Stimulated activated CD8-positive, alpha-beta memory T cell treated with anti-CD3 and anti-CD28 coated beads, Interleukin-15, amount 100 ng/mL, for 48 hours (primary cell): ENCODE measurements at regions not wholly inside any gene's neighbourhood (a gene's known extent, or its start where the extent isn't known, plus 50 kb on each side); places are given as distances from the start of the nearest gene placed in this dataset.
A peak's percentile ranks its signal among the peaks of the same experiment; 100 is the strongest.
"Not testable (repeated sequence)": the region's sequence is repeated elsewhere in the genome, so short reads cannot be mapped to it uniquely, and the experiment has no call there.

Experiments used
- DNase-seq, 2 donors: peaks; one replicate each; pipeline ENCODE4 v3.0.0-alpha.2; 2020; ENCODE audit warnings: low read depth in 2 of 2

DNA sequence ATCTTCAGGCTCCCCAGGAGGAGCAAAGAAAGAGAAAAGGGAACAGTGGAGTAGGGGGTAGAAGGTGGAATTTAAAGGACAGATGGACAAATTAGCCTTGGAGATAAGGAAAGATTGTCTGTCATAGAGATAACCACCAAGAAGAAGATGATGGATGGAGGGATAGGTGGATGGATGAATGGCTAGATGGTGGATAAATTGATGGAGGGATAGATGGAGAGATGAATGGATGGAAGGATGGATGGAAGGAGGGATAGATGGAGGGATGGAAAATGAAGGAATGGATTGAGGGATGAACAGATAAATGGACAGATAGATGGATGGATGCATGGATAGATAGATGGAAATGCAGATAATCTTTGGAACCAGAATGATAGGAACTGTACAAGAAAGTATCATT, 102.8 kb downstream of the TNFAIP3 start:
- DNase-seq = no peak

DNA sequence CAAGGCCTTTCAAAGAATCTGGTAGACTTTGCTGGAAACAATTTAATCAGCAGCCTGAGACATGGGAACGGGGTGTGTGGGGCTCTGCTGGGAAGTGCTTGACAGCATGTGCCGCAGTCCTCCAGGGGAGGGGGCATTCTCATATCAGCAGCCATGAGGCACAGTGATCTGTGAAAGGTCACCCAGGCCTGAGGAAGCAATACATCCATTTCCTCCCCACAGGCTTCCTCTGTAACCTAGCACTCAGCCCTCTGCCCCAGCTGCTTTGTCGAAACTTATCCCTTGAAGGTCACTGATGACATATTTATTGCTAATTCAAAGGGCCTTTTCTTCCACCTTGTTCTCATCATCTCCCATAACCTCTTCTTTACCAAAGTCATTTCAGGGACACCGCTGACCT, 103.3 kb downstream of the TNFAIP3 start:
- DNase-seq = peak; percentile 30 to 53

DNA sequence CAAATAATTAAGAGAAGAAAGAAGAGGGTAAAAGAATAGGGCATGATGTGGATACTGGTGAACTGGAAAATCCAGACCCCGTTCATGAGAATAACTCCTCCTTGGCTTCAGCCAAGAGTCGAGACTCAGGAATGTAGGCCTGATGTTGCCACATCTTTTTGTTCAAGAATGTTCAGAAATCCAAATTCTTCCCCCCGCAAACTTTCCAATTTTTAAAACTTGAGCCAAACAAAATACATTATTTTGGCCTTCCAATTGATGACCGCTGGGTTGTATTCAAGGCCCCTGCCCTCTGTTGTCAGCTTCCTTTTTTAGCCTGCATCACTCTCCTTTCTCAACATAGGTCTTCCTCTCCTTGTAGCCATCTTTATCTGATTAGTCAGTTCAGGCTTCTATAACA, 106.1 kb downstream of the TNFAIP3 start:
- no peak for DNase-seq

DNA sequence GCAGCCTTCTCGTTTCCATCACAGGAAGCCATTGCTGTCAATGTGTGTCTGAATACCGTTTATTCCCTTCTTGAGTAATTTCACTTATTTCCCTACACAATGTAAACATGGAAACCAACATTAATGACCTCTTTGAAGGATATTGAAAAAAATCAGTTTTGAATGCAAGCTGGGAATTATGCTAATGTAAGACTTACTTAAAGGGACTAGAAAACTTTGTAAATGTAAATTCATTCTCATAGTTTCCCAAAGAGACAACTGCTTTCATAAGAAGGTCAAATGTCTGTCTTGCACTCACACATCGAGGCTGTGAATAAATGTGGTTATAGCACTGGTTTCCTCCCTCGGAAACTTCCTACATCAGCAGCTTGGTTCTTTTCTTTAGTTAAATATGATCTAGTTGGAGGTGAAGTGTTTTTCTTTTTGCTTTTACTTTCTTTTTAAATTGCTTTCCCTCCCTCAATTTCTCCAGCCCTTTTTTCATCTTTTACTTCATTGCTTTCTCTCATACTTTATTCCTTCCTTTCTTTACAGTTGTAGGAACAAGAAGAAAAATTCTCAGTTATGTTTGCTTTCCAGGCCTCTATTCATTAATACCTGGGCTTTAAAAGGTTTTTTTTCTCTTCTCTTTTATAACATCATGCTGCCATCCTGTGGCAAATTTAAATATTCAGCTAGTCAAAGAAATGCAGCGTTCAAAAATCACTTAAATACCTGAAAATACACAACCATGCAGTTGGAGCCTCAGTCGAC, 108.3 kb downstream of the TNFAIP3 start:
- DNase-seq = no peak

DNA sequence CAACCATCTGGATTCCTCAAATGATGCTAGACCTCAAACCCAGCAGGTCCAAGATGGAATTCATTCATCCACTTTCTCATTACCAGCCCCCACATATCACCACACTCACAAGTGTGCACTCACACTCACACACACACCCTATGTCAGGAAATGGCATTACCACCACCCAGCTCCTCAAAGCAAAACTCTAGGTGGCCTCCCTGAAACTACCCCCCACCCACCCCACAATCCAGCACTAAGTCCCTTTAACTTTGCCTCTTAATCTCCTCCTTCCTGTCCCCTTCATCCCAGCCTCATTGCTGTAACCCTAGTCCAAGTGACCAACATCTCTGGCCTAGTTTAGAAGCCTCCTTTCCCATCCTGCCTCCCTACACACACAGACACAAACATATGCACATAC, 109.4 kb downstream of the TNFAIP3 start:
- DNase-seq = no peak

DNA sequence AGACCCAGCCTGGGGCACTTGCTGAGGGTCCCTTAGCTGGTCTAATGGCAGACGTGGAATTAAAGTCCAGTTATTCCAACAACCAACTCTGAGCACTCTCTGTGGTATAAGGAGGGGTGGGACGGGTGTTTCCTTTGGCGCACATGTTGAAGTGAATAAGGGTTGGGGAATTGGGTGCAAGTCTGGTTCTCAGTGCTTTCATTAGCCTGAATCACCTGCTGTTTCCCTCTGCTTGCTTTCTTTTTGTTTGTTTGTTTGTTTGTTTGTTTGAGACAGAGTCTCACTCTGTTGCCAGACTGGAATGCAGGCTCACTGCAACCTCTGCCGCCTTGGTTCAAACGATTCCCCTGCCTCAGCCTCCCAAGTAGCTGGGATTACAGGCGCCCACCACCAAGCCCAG, 110.1 kb downstream of the TNFAIP3 start:
- DNase-seq = no peak

DNA sequence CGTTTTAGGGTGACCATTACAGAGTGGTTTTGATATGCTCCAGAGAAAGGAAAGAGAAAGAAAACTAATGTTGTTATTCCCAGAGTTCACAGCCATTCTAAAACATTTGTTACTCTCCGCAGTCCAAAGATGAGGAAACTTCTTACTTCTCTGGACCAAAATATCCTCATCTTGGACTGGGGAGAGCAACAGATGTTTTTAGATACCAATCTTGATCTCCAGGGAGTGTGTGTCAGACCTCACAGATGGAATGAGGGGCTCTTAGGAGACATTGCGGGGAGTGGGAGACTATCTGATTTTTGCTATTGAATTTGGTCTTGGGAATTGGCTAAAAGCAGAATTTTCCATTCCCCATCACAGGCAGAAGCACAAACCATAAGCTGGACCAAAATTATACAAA, 110.8 kb downstream of the TNFAIP3 start:
- no peak for DNase-seq

DNA sequence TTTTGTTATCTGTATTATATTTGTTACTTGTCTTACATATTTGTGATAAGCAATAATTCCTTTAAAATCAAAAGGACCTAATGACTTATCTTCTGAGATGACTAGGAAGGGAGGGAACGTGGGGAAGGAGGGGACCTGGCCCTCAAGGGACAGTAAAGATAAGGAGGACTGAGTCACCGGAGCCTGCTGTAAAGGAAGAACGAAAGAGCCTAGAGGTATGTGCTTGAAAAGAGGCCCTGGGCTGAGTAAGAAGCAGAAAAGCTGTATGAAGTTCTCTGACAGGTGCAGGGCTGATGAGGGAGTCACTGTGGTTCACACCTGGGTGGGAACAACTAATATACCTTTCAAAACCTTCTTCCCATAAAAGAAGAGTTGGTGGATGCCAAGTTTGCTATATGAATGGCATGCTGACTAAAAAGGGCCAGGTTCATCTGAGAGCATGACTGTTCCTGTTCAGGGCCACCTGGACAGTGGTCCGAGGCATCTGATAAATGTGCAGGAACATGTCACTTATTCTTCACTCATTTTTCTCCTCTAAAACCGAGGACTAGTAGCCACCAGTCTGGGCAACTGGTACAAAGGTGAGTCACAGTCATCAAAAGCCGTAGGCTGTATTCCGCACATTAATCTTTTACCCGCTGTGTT, 111.3 kb downstream of the TNFAIP3 start:
- DNase-seq = no peak

DNA sequence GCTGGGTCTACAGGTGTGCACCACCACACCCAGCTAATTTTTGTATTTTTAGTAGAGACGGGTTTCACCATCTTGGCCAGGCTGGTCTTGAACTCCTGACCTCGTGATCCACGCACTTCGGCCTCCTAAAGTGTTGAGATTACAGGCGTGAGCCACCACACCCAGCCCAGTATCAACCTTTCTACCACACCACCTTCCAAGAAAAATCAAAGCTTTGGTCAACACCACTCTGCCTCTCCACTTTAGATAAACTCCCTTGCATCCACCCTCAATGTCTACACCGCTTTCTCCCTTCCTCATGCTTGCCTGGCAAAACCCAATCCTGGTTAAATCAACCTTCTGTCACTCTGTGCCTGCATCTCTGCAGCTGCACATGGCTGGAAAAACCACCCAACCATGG, 112.2 kb downstream of the TNFAIP3 start:
- not testable (repeated sequence) for DNase-seq

DNA sequence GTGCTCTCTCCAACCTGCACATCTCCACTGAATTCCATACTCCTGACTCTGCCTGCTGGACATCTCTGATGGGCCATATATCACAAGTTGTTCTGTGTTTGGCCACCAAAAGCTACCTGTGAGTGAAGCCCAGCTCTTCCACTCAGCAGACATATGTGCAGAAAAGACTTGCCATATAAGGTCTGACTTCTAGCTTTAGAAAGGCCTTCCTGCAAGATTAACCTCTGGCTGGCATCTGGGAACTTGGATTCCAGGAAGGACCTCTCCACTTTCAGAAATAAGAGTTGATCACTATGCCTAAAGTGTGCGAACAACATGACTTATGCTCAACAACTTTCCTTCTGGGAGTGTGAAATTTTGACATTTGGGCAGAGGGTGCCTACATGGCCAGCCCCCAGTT, 113.7 kb downstream of the TNFAIP3 start:
- no peak for DNase-seq

DNA sequence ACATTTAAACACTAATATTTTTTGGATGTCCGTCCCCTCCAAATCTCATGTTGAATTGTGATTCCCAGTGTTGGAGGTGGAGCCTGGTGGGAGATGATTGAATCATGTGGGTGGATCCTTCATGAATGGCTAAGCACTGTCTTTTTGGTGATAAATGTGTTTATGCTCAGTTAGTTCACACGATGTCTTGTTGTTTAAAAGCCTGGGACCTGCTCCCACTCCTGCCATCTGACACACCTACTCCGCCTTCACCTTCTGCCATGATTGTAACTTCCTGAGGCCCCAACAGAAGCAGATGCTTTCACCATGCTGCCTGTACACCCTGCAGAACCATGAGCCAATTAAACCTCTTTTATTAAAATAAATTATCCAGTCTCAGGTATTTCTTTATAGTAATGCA, 114.7 kb downstream of the TNFAIP3 start:
- no peak for DNase-seq

DNA sequence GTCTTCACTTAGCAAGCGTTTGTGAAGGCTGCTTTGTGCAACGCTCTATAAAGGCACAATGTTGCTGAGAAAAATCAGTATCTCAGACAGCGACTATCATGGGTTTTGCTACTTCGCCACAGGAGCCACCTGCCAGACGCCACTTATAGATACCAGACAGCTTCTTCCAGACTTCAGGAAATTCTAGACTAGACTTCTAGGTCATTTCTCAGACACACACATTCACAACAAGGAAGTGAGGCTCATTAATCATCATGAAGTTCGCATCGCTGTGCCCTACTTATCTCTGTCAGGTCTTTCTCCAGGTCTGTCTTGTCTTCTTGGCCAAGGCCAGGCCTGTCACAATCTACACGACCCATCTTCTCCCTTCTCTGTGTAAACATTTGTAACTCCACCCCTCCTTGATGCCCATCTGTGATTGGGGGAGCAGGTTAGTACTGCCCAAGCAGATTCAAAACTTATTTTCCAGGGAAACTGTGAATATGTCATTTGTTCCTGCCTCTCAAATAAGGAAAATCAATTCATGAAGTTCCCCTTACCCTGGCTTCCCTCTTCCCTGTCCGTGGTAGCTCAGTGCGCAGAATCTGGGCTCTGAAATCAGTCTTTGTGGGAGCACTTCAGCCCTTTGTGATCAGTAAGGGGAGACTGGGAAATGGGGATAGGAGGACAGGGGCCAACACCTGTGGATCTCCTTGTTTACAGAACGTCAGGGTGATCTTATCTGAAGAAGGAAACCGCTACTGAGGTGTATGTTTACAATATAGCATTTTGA, 115.5 kb downstream of the TNFAIP3 start:
- DNase-seq = no peak

DNA sequence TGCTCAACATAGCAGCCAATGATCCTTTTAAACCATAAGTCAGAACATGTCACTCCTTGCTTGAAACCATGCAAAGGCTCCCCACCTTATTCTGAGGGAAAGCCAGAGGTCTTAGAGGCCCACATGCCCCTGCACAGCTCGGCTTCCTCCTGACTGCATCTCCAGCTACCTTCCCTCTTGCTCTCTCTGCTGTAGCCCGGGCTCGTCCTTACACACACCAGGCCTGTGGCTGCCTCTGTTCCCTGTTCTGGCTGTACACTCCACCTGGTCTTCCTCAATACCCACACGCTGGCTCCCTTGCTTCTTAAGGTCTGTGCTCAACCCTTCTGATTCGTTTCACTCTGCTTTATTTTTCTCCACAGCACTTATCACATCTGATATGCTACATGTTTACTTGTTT, 116.2 kb downstream of the TNFAIP3 start:
- DNase-seq = no peak

DNA sequence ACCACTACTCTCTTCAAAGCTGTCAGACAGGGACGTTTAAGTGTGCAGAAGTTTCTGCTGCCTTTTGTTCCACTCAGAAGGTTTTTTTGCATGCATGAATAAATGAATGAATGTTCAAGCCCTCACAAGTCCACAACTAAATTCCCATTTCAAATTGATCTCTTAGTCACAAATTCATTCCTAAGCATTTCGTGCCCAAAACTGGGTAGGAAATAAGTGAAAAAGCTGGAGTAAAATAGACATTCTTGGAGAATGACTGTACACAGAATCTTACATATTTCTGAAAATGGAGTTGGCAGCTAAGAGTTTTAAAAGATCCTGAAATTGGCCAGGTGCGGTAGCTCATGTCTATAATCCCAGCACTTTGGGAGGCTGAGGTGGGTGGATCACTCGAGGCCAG, 117.6 kb downstream of the PERP start:
- DNase-seq = no peak

DNA sequence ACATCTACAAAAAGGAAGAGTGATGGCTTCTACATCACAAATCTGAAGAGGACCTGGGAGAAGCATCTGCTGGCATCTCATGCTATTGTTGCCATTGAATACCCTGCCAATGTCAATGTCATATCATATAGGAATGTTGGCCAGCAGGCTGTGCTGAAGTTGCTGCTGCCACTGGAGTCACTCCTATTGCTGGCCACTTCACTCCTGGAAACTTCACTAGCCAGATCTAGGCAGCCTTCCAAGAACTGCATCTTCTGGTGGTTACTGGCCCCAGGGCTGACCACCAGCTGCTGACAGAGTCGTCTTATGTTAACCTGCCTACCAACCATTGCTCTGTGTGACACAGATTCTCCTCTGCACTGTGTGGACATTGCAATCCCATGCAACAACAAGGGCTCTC, 111.8 kb downstream of the PERP start:
- no peak for DNase-seq

DNA sequence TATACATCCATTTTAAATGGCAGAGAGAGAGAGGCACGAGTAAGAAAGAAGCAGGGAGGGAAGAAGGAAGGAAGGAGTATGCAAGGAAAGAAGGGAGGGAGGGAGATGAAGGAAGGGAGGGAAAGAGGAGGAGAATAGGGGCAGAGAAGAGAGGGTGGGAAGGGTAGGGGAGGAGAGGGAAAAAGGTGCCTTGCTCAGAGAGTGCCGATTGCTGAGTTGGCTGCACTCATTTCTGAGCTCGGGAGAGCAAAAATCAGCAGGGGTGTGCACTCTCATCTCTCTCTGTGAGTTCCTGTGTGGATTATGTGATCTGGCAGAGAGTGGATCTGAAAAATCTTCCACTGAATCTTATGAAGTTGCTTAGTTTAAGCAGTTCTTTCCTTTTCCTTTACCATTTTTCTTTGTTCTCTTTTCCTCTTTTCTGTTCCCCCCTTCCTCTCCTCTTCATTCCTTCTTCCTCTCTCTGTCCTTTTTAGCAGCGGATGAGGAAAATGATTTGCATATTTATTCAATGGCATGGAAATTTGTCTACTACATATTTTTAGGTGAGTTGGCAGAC, 108.7 kb downstream of the PERP start:
- DNase-seq = no peak

DNA sequence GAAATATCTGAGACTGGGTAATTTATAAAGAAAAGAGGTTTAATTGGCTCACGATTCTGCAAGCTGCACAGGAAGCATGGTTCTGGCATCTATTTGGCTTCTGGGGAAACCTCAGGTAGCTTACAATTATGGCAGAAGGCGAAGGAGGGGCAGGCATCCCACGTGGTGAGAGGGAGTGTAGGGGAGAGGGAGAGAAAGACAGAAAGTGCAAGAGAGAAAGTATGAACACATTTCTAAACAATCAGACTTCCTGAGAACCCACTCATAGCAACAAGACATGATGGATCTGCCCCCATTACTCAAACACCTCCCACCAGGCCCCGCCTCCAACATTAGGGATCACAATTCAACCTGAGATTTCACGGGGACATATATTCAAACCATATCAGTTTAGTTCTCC, 107.4 kb downstream of the PERP start:
- no peak for DNase-seq

DNA sequence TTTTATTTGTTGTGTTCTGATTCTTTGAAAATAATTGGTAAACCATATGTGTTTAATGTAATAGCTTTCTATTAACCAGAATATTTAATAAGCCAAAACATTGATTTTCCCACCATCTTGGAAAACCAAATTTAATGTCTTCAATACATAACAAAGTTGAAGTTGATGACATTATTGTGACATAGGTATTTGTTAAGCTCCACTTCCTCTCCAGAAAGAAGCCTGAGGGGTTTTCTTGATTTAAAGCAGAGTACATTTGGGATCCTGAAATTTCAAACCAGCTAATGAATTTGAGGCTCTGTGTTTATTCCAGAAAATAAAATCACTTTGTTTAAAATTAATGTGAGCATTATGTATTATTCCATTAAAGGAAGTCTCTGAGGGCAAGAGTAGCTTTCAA, 106.3 kb downstream of the PERP start:
- no peak for DNase-seq

DNA sequence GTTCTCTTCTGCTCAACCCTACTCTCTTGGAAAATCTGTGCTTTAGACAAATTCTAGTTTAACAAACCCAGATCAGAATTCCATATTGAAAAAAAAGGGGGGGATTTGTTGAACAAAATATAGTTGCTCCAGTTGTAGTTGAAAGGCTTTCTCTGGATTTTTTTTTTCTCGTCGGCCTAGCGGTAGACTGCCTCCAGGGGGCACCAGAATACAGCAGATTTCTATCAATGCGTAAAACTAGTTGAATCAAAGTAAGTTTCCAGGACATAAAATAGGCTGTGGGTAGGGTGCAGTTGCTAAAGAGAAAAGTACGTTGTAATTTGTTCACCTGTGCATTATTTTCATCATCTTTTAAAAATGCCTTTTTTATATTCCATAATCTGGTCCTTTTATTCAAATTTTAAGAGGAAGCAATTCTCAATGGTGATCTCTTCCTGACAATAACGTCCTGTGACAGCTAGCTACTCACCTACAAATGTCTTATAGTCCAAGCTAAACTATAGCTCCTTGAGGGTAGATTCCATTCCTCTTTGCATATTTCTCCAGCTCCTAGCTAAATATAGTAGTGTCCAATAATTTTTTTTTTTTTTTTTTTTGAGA, 105.4 kb downstream of the PERP start:
- peak; percentile 18 to 32 for DNase-seq

DNA sequence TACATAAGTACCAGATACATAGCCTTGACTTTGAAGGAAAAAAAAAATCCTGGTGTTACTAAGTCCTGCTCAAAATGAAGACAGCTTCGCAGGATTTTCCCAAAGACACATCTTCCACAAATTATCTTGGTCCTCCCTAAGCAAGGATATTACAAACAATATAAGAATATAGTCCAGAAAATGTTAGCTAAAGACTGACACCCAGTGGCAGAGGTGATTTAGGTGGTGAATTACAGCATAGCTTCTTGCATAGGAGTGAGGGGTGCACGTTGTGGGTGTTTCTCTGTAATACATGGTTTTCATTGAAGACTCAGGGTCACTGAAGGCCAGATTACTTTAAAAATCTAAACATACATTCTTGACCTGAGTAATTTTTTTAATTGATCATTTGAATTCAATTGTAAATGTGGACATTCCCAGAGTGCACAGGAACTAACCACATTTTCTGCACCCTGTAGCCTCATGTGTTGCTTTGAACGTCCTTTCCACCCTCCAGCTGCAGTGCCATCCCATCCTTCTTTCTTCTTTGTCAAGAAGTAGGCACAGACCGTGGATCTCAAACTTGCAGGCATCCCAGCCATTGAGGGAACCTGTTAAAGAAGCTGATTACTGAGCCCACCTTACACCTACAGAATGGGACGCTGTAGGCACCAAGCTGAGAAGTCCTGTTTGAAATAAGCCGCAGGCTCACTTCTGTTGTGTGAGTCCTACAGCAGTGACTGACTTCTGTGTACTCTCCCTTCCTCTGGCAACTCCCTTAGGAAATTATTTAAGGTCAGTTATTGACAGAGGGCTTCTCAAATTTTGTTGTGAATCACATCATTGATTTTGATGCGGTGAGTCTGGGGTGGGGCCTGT, 102.6 kb downstream of the PERP start:
- DNase-seq = no peak

DNA sequence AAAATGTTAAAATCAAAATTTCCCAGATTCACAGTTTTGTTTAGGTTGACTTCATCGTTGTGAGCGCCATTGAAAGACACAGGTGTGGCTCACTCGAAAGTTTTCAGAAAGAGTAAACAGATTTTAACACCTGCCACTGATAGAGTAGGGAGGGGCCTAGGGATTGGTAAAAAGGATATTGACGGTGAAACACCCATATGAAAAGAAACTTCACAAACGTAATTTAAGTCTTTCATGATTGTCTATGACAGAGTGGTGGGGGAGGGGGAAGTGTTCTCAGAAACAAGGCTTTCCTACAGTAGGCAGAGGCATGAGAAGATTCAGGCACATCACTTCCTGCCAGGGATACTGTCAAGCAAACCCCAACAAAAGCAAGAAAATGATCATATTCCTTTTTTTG, 101.4 kb downstream of the PERP start:
- no peak for DNase-seq
